Lung (tissue), 11 donors: ENCODE measurements at regions not wholly inside any gene's neighbourhood (a gene's known extent, or its start where the extent isn't known, plus 50 kb on each side); places are given as distances from the start of the nearest gene placed in this dataset.
"Not testable (repeated sequence)": the region's sequence is repeated elsewhere in the genome, so short reads cannot be mapped to it uniquely, and the experiment has no call there.

Experiments used
- ATAC-seq: fragments of 200-7000 bp; cut with Tn5 transposase; one replicate; pipeline ENCODE4 v1.9.1; 2020; ENCODE audit warnings: moderate number of reproducible peaks; ENCODE audit not compliant: insufficient read depth, low FRiP score
- DNase-seq, 3 donors: peaks; one replicate each; pipeline ENCODE4 v3.0.0-alpha.2; 2013 to 2017
- H3K27ac ChIP-seq, 2 donors: one replicate each; pipeline ENCODE4 v1.5.1; 2013; ENCODE audit warnings: mild to moderate bottlenecking in 2 of 2, moderate library complexity in 2 of 2, control low read depth in 1 of 2, inconsistent platforms in 1 of 2, low read depth in 1 of 2, low read length in 1 of 2
- H3K27me3 ChIP-seq, 3 donors: one replicate each; pipeline ENCODE4 v1.5.1; 2013; ENCODE audit warnings: low read length in 2 of 3; ENCODE audit not compliant: control insufficient read depth in 3 of 3, insufficient read depth in 3 of 3
- H3K36me3 ChIP-seq, 4 donors: one replicate each; pipeline ENCODE4 v1.5.1; 2013; ENCODE audit warnings: low read length in 4 of 4, mild to moderate bottlenecking in 1 of 4, moderate library complexity in 1 of 4; ENCODE audit not compliant: control insufficient read depth in 4 of 4, insufficient read depth in 4 of 4
- H3K4me1 ChIP-seq, 5 donors: one replicate each; pipeline ENCODE4 v1.5.1; 2013; ENCODE audit warnings: low read length in 5 of 5, mild to moderate bottlenecking in 2 of 5, moderate library complexity in 1 of 5; ENCODE audit not compliant: control insufficient read depth in 5 of 5, insufficient read depth in 5 of 5
- H3K4me3 ChIP-seq: one replicate; pipeline ENCODE4 v1.5.1; 2013; ENCODE audit warnings: mild to moderate bottlenecking, control low read depth, moderate library complexity
- H3K9ac ChIP-seq, 2 donors: one replicate each; pipeline ENCODE4 v1.5.1; 2013; ENCODE audit warnings: low read length in 2 of 2, control low read depth in 1 of 2; ENCODE audit not compliant: insufficient read depth in 1 of 2
- H3K9me3 ChIP-seq, 4 donors: one replicate each; pipeline ENCODE4 v1.5.1; 2013; ENCODE audit warnings: low read length in 3 of 4, mild to moderate bottlenecking in 1 of 4, moderate library complexity in 1 of 4; ENCODE audit not compliant: control insufficient read depth in 4 of 4, insufficient read depth in 3 of 4
- WGBS, 2 donors: extraction: QIAGEN DNeasy Blood & Tissue Kit; methylation state at CpG; one replicate each; pipeline ENCODE4 v1.1.7; 2013; 5-methylcytosine and 5-hydroxymethylcytosine counted together
- TF ChIP-seq, protein P1 (sequence below): IDR thresholded peaks from 2 replicates; pipeline ENCODE4 v1.5.1; 2012; ENCODE audit warnings: mild to moderate bottlenecking; ENCODE audit errors: control extremely low read depth, extremely low read depth
- donor health status: control.
- donor health status: control.
- donor health status: Bipolar disorder and iron deficiency.
- donor health status: healthy.
- donor health status: DM: yes; HTN: yes; CAD: no.

DNA sequence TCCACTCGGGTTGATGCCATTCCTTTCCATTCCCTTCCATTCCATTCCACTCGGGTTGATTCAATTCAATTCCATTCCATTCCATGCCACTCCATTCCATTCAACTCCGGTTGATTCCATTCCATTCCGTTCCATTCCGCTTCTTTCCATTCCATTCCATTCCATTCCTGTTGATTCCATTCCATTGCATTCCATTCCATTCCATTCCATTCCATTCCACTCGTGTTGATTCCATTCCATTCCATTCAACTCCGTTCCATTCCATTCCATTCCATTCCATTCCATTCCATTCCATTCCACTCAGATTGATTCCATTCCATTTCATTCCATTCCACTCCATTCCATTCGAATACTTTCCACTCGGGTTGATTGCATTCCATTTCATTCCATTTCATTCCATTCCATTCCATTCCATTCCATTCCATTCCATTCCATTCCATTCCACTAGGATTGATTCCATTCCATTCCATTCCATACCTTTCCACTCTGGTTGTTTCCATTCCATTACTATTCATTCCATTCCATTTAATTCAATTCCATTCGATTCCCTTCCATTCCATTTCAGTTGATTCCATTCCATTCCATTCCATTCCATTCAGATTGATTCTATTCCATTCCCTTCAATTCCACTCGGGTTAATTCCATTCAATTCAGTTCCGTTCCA lies 1141.8 kb downstream of the RPIA start:
- Histone ChIP-seq H3K9me3 (peaks cover 23 to 57% (median 30%) of the 10 kb centered on the region in 4 donors), H3K27ac (no peak overlapping the region), H3K9ac (no peak overlapping the region), H3K4me3 (no peak overlapping the region), H3K36me3 (no peaks in the 10 kb centered on the region), H3K27me3 (no peaks in the 10 kb centered on the region), H3K4me1 (no peaks in the 10 kb centered on the region)
- 76 to 79% methylated on average over 12 of the region's 12 CpGs for WGBS, 2 donors
- ATAC-seq (no peak), DNase-seq (no peak)
- TF ChIP-seq, protein P1, sequence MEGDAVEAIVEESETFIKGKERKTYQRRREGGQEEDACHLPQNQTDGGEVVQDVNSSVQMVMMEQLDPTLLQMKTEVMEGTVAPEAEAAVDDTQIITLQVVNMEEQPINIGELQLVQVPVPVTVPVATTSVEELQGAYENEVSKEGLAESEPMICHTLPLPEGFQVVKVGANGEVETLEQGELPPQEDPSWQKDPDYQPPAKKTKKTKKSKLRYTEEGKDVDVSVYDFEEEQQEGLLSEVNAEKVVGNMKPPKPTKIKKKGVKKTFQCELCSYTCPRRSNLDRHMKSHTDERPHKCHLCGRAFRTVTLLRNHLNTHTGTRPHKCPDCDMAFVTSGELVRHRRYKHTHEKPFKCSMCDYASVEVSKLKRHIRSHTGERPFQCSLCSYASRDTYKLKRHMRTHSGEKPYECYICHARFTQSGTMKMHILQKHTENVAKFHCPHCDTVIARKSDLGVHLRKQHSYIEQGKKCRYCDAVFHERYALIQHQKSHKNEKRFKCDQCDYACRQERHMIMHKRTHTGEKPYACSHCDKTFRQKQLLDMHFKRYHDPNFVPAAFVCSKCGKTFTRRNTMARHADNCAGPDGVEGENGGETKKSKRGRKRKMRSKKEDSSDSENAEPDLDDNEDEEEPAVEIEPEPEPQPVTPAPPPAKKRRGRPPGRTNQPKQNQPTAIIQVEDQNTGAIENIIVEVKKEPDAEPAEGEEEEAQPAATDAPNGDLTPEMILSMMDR, result no peak

DNA sequence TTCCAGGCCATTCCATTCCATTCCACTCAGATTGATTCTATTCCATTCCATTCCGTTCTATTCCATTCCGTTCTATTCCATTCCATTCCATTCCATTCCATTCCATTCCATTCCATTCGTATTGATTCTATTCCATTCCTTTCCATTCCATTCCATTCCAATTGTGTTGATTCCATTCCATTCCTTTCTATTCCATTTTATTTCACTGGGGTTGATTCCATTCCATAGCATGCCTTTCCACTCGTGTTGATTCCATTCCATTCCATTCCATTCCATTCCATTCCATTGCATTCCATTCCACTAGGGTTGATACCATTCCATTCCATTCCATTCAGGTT lies 1142.3 kb downstream of the RPIA start:
- ATAC-seq, result no peak

DNA sequence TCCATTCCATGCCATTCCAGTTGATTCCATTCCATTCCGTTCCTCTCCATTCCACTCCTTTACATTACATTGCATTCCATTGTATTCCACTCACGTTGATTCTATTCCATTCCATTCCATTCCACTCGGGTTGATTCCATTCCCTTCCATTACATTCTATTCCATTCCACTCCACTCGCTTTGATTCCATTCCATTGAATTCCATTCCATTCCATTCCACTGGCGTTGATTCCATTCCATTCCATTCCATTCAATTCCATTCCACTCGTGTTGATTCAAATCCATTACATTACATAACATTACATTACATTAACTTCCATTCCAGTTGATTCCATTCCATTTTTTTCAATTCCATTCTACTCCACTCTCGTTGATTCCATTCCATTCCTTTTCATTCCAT lies 1142.8 kb downstream of the RPIA start:
- 65 to 70% methylated on average over 7 of the region's 7 CpGs for WGBS, 2 donors
- Histone ChIP-seq H3K9me3 (peaks cover 21 to 65% (median 33%) of the 10 kb centered on the region in 4 donors), H3K27me3 (no peaks in the 10 kb centered on the region), H3K4me1 (no peaks in the 10 kb centered on the region), H3K36me3 (no peaks in the 10 kb centered on the region), H3K9ac (no peak overlapping the region), H3K27ac (no peak overlapping the region), H3K4me3 (no peak overlapping the region)
- ATAC-seq (no peak), DNase-seq (no peak)
- TF ChIP-seq, protein P1, result no peak

More for the DNA sequence above, 1142.3 kb downstream of the RPIA start:
- WGBS, 2 donors, result 68 to 73% methylated on average over 4 of the region's 4 CpGs
- TF ChIP-seq, protein P1, result no peak
- H3K36me3 ChIP-seq, result no peaks in the 10 kb centered on the region
- H3K9me3 ChIP-seq, result peaks cover 22 to 61% (median 33%) of the 10 kb centered on the region in 4 donors
- H3K4me3 ChIP-seq, result no peak overlapping the region
- H3K27me3 ChIP-seq, result no peaks in the 10 kb centered on the region
- no peak overlapping the region for H3K27ac ChIP-seq
- DNase-seq, result peak in 2 of 3 donors; percentile 14 to 19
- no peak overlapping the region for H3K9ac ChIP-seq
- no peaks in the 10 kb centered on the region for H3K4me1 ChIP-seq

GRCh38 chr2:89836326-89836725 lies 1144.9 kb downstream of the RPIA start:
- 66 to 72% methylated on average over 6 of the region's 6 CpGs for WGBS, 2 donors
- not testable (repeated sequence) for H3K27me3 ChIP-seq, H3K4me1 ChIP-seq, H3K27ac ChIP-seq, H3K4me3 ChIP-seq, H3K9ac ChIP-seq, H3K36me3 ChIP-seq
- peaks cover 12 to 57% (median 35%) of the 10 kb centered on the region in 4 donors for H3K9me3 ChIP-seq
- ATAC-seq, result peak; percentile 61
- DNase-seq, result peak in 2 of 3 donors; percentile 18 to 26
